ENCODE measurements at regions not wholly inside any gene's neighbourhood (a gene's known extent, or its start where the extent isn't known, plus 50 kb on each side); places are given as distances from the start of the nearest gene placed in this dataset.
"Not testable (repeated sequence)": the region's sequence is repeated elsewhere in the genome, so short reads cannot be mapped to it uniquely, and the experiment has no call there.

GRCh38 chr10:16156681-16157080, 280.1 kb upstream of the PTER start:
- Histone ChIP-seq H3K9me2 (replicated peaks; ENCODE audit: insufficient read depth, low read length) (no peaks in the 10 kb centered on the region), H3K27me3 (ENCODE audit: low read length) (no peaks in the 10 kb centered on the region), H3K9ac (ENCODE audit: low read length) (no peak overlapping the region), H2AFZ (ENCODE audit: low read depth, low read length, severe bottlenecking) (no peak overlapping the region), H3K9me3 (ENCODE audit: insufficient read depth, low read length) (no peaks in the 10 kb centered on the region), H3F3A (ENCODE audit: insufficient read depth) (no peaks in the 10 kb centered on the region), H3K36me3 (ENCODE audit: low read length) (no peaks in the 10 kb centered on the region), H3K79me2 (ENCODE audit: insufficient read depth, low read length) (no peaks in the 10 kb centered on the region), H3K4me2 (ENCODE audit: low read depth, low read length, poor library complexity, severe bottlenecking) (no peak overlapping the region), H3K27ac (ENCODE audit: low read depth, low read length) (no peak overlapping the region), H3K4me3 (ENCODE audit: insufficient read depth, low read length, poor library complexity, severe bottlenecking) (no peak overlapping the region), H4K20me1 (ENCODE audit: low read depth, low read length) (no peaks in the 10 kb centered on the region)
- TF ChIP-seq EZH2phosphoT487 (conservative IDR thresholded peaks at IDR 0.05; ENCODE audit: low read length): no peak
- TF ChIP-seq, protein P1, sequence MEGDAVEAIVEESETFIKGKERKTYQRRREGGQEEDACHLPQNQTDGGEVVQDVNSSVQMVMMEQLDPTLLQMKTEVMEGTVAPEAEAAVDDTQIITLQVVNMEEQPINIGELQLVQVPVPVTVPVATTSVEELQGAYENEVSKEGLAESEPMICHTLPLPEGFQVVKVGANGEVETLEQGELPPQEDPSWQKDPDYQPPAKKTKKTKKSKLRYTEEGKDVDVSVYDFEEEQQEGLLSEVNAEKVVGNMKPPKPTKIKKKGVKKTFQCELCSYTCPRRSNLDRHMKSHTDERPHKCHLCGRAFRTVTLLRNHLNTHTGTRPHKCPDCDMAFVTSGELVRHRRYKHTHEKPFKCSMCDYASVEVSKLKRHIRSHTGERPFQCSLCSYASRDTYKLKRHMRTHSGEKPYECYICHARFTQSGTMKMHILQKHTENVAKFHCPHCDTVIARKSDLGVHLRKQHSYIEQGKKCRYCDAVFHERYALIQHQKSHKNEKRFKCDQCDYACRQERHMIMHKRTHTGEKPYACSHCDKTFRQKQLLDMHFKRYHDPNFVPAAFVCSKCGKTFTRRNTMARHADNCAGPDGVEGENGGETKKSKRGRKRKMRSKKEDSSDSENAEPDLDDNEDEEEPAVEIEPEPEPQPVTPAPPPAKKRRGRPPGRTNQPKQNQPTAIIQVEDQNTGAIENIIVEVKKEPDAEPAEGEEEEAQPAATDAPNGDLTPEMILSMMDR (IDR thresholded peaks at IDR 0.05; ENCODE audit: insufficient read depth, low read length, poor library complexity, severe bottlenecking): no peak

- not testable (repeated sequence) for H3K4me2 ChIP-seq (ENCODE audit: low read depth, low read length, poor library complexity, severe bottlenecking); H2AFZ ChIP-seq (ENCODE audit: low read depth, low read length, severe bottlenecking); H3K79me2 ChIP-seq (ENCODE audit: insufficient read depth, low read length); H3K27ac ChIP-seq (ENCODE audit: low read depth, low read length); H3F3A ChIP-seq (ENCODE audit: insufficient read depth); H3K27me3 ChIP-seq (ENCODE audit: low read length); H3K9ac ChIP-seq (ENCODE audit: low read length); H3K36me3 ChIP-seq (ENCODE audit: low read length); H3K9me2 ChIP-seq (replicated peaks; ENCODE audit: insufficient read depth, low read length); H3K9me3 ChIP-seq (ENCODE audit: insufficient read depth, low read length); H3K4me3 ChIP-seq (ENCODE audit: insufficient read depth, low read length, poor library complexity, severe bottlenecking); H4K20me1 ChIP-seq (ENCODE audit: low read depth, low read length)
Observed at GRCh38 chr10:16165067-16165466, 271.7 kb upstream of the PTER start.

DNA sequence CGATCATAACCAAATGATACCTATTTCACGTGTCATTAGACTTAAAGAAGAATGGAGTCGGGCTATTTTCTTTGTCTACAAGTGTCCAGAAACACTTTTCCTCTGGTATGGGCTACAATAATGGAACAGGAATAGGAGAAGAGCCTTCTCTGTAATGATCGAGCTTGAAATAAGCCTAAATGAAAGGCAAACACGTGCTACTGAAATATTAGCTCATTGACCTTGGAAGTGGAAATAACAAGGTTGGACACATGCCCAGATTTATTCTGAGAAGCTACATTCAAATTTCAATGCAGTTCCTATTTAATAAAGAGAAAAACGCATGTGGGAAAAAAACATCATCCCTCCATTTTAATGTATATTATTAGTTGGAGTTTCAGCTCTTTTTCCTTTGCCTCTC, 254.7 kb upstream of the PTER start:
- no peak overlapping the region for H2AFZ ChIP-seq (ENCODE audit: low read depth, low read length, severe bottlenecking)
- no peak overlapping the region for H3K4me2 ChIP-seq (ENCODE audit: low read depth, low read length, poor library complexity, severe bottlenecking)
- H3K9me2 ChIP-seq (replicated peaks; ENCODE audit: insufficient read depth, low read length): no peaks in the 10 kb centered on the region
- no peaks in the 10 kb centered on the region for H3K9me3 ChIP-seq (ENCODE audit: insufficient read depth, low read length)
- no peaks in the 10 kb centered on the region for H3K27me3 ChIP-seq (ENCODE audit: low read length)
- no peak overlapping the region for H3K27ac ChIP-seq (ENCODE audit: low read depth, low read length)
- H3K4me3 ChIP-seq (ENCODE audit: insufficient read depth, low read length, poor library complexity, severe bottlenecking): no peak overlapping the region
- TF ChIP-seq EZH2phosphoT487 (conservative IDR thresholded peaks at IDR 0.05; ENCODE audit: low read length): no peak
- TF ChIP-seq, protein P1 (IDR thresholded peaks at IDR 0.05; ENCODE audit: insufficient read depth, low read length, poor library complexity, severe bottlenecking): no peak
- H3F3A ChIP-seq (ENCODE audit: insufficient read depth): no peaks in the 10 kb centered on the region
- no peaks in the 10 kb centered on the region for H4K20me1 ChIP-seq (ENCODE audit: low read depth, low read length)
- no peaks in the 10 kb centered on the region for H3K79me2 ChIP-seq (ENCODE audit: insufficient read depth, low read length)
- no peak overlapping the region for H3K9ac ChIP-seq (ENCODE audit: low read length)
- H3K36me3 ChIP-seq (ENCODE audit: low read length): no peaks in the 10 kb centered on the region

DNA sequence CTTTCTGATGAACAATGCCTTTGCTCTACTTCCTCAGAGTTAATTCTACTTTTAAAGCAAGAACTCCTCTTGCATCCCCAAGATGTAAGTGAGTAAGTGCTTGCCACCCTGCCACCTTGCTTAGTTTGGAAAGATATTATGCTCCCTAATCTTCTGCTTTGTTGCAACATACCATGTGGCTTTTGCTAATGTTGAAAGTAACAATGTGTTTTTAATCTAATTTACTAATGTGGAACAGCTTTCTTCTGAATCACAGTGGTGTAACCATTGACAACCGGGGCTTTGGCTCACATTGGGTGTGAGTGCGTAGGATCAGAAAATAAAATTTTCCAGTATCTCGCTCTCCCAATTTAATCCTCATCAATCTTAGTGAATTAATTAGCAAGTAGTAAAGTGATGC, 254.1 kb upstream of the PTER start:
- no peaks in the 10 kb centered on the region for H3K27me3 ChIP-seq (ENCODE audit: low read length)
- no peaks in the 10 kb centered on the region for H3K36me3 ChIP-seq (ENCODE audit: low read length)
- H3F3A ChIP-seq (ENCODE audit: insufficient read depth): no peaks in the 10 kb centered on the region
- H3K9me3 ChIP-seq (ENCODE audit: insufficient read depth, low read length): no peaks in the 10 kb centered on the region
- H3K27ac ChIP-seq (ENCODE audit: low read depth, low read length): no peak overlapping the region
- H4K20me1 ChIP-seq (ENCODE audit: low read depth, low read length): no peaks in the 10 kb centered on the region
- no peak overlapping the region for H3K9ac ChIP-seq (ENCODE audit: low read length)
- H3K4me3 ChIP-seq (ENCODE audit: insufficient read depth, low read length, poor library complexity, severe bottlenecking): no peak overlapping the region
- H3K4me2 ChIP-seq (ENCODE audit: low read depth, low read length, poor library complexity, severe bottlenecking): no peak overlapping the region
- no peaks in the 10 kb centered on the region for H3K79me2 ChIP-seq (ENCODE audit: insufficient read depth, low read length)
- H2AFZ ChIP-seq (ENCODE audit: low read depth, low read length, severe bottlenecking): no peak overlapping the region
- H3K9me2 ChIP-seq (replicated peaks; ENCODE audit: insufficient read depth, low read length): no peaks in the 10 kb centered on the region
- no peak for TF ChIP-seq EZH2phosphoT487 (conservative IDR thresholded peaks at IDR 0.05; ENCODE audit: low read length)
- TF ChIP-seq, protein P1 (IDR thresholded peaks at IDR 0.05; ENCODE audit: insufficient read depth, low read length, poor library complexity, severe bottlenecking): no peak

All from SU-DHL-6 (cell line).